H9 (cell line): ENCODE measurements at regions not wholly inside any gene's neighbourhood (a gene's known extent, or its start where the extent isn't known, plus 50 kb on each side); places are given as distances from the start of the nearest gene placed in this dataset.

ENCODE experiments used
- DNase-seq: peaks from one replicate; pipeline ENCODE4 v3.0.0-alpha.2; 2017
- H2AFZ ChIP-seq: one replicate; pipeline ENCODE4 v1.6.1; 2013; ENCODE audit warnings: mild to moderate bottlenecking, low read length, control low read depth, moderate library complexity
- H2AK5ac ChIP-seq: 2 replicates; pipeline ENCODE4 v1.6.1; 2013; ENCODE audit warnings: low read length, control low read depth, mixed read lengths; ENCODE audit not compliant: insufficient read length
- H2BK120ac ChIP-seq: one replicate; pipeline ENCODE4 v1.6.1; 2013; ENCODE audit warnings: low read depth, mild to moderate bottlenecking, low read length, control low read depth, inconsistent platforms; ENCODE audit not compliant: poor library complexity, severe bottlenecking
- H2BK12ac ChIP-seq: 2 replicates; pipeline ENCODE4 v1.6.1; 2013; ENCODE audit warnings: low read length, control low read depth, mixed read lengths, low read depth; ENCODE audit not compliant: insufficient read length
- H2BK15ac ChIP-seq: 2 replicates; pipeline ENCODE4 v1.6.1; 2013; ENCODE audit warnings: low read depth, low read length, control low read depth
- H2BK20ac ChIP-seq: one replicate; pipeline ENCODE4 v1.6.1; 2013; ENCODE audit warnings: low read depth, mild to moderate bottlenecking, low read length, control low read depth, inconsistent platforms; ENCODE audit not compliant: poor library complexity, severe bottlenecking
- H2BK5ac ChIP-seq: 2 replicates; pipeline ENCODE4 v1.6.1; 2013; ENCODE audit warnings: low read length, control low read depth, mixed read lengths; ENCODE audit not compliant: insufficient read length
- H3K14ac ChIP-seq: 2 replicates; pipeline ENCODE4 v1.6.1; 2013; ENCODE audit warnings: low read length, control low read depth; ENCODE audit not compliant: insufficient read depth
- H3K18ac ChIP-seq: 2 replicates; pipeline ENCODE4 v1.6.1; 2013; ENCODE audit warnings: low read depth, mild to moderate bottlenecking, mixed read lengths, low read length, control low read depth; ENCODE audit not compliant: insufficient read length
- H3K23ac ChIP-seq: 2 replicates; pipeline ENCODE4 v1.6.1; 2013; ENCODE audit warnings: low read length, control low read depth, mixed read lengths, low read depth; ENCODE audit not compliant: insufficient read length
- H3K23me2 ChIP-seq: 2 replicates; pipeline ENCODE4 v1.6.1; 2013; ENCODE audit warnings: low read depth, mild to moderate bottlenecking, mixed read lengths, low read length, control low read depth; ENCODE audit not compliant: insufficient read length, poor library complexity, severe bottlenecking
- H3K27ac ChIP-seq: 2 replicates; pipeline ENCODE4 v1.5.1; 2013; ENCODE audit warnings: low read length, control low read depth, mixed read lengths, low read depth; ENCODE audit not compliant: insufficient read length
- H3K27me3 ChIP-seq: 2 replicates; pipeline ENCODE4 v1.6.1; 2013; ENCODE audit warnings: low read length, control low read depth, inconsistent platforms; ENCODE audit not compliant: insufficient read depth
- H3K4ac ChIP-seq: 2 replicates; pipeline ENCODE4 v1.6.1; 2013; ENCODE audit warnings: low read depth, mild to moderate bottlenecking, control low read depth, inconsistent platforms, low read length, moderate library complexity
- H3K4me1 ChIP-seq: 2 replicates; pipeline ENCODE4 v1.6.1; 2013; ENCODE audit warnings: low read length, control low read depth, inconsistent platforms; ENCODE audit not compliant: insufficient read depth
- H3K4me2 ChIP-seq: 2 replicates; pipeline ENCODE4 v1.6.1; 2013; ENCODE audit warnings: low read length, control low read depth, mixed read lengths; ENCODE audit not compliant: insufficient read length, insufficient read depth
- H3K56ac ChIP-seq: 2 replicates; pipeline ENCODE4 v1.6.1; 2013; ENCODE audit warnings: low read depth, mild to moderate bottlenecking, mixed read lengths, low read length, control low read depth; ENCODE audit not compliant: insufficient read length
- H3K79me1 ChIP-seq: 2 replicates; pipeline ENCODE4 v1.6.1; 2013; ENCODE audit warnings: low read depth, mild to moderate bottlenecking, moderate library complexity, low read length, control low read depth, inconsistent platforms; ENCODE audit not compliant: insufficient read depth, poor library complexity, severe bottlenecking
- H3K79me2 ChIP-seq: 2 replicates; pipeline ENCODE4 v1.6.1; 2013; ENCODE audit warnings: low read length, control low read depth, inconsistent platforms; ENCODE audit not compliant: insufficient read depth
- H3K9ac ChIP-seq: 2 replicates; pipeline ENCODE4 v1.6.1; 2013; ENCODE audit warnings: low read length, control low read depth, mixed read lengths; ENCODE audit not compliant: insufficient read length; ENCODE audit errors: extremely low read depth
- H3K9me3 ChIP-seq: one replicate; pipeline ENCODE4 v1.6.1; 2013; ENCODE audit warnings: low read depth, low read length, inconsistent platforms; ENCODE audit not compliant: control insufficient read depth
- H3T11ph ChIP-seq: one replicate; pipeline ENCODE4 v1.6.1; 2013; ENCODE audit warnings: mild to moderate bottlenecking, low read length, control low read depth, inconsistent platforms
- H4K20me1 ChIP-seq: one replicate; pipeline ENCODE4 v1.6.1; 2013; ENCODE audit not compliant: control insufficient read depth, insufficient read length, insufficient read depth
- H4K5ac ChIP-seq: 2 replicates; pipeline ENCODE4 v1.6.1; 2013; ENCODE audit warnings: low read depth, mild to moderate bottlenecking, mixed read lengths, low read length, control low read depth; ENCODE audit not compliant: insufficient read length
- H4K8ac ChIP-seq: replicated peaks from 2 replicates; pipeline ENCODE4 v1.6.1; 2013; ENCODE audit warnings: low read length, control low read depth, mixed read lengths, low read depth; ENCODE audit not compliant: insufficient read length
- H4K91ac ChIP-seq: 2 replicates; pipeline ENCODE4 v1.6.1; 2013; ENCODE audit warnings: low read depth, mild to moderate bottlenecking, moderate library complexity, mixed read lengths, low read length, control low read depth; ENCODE audit not compliant: insufficient read length
- H3K27ac Mint-ChIP-seq, 3 experiments: 2 replicates in 2 of 3; 3 replicates in 1 of 3; pipeline ENCODE4 v1.8.0; 2020 to 2021; ENCODE audit warnings: mixed read lengths in 3 of 3, mild to moderate bottlenecking in 1 of 3, moderate library complexity in 1 of 3
- H3K27me3 Mint-ChIP-seq: 2 replicates; pipeline ENCODE4 v1.8.0; 2021; ENCODE audit warnings: low read depth, mild to moderate bottlenecking, moderate library complexity, mixed read lengths
- H3K36me3 Mint-ChIP-seq, 3 experiments: 2 replicates in 2 of 3; 3 replicates in 1 of 3; pipeline ENCODE4 v1.8.0; 2020 to 2021; ENCODE audit warnings: low read depth in 3 of 3, mixed read lengths in 3 of 3; ENCODE audit not compliant: insufficient read depth in 1 of 3
- H3K4me1 Mint-ChIP-seq, 2 experiments: 2 replicates each; pipeline ENCODE4 v1.8.0; 2020; ENCODE audit warnings: mixed read lengths in 2 of 2
- H3K4me3 Mint-ChIP-seq, 2 experiments: 2 replicates in 1 of 2; 3 replicates in 1 of 2; pipeline ENCODE4 v1.8.0; 2020 to 2021; ENCODE audit warnings: mild to moderate bottlenecking in 2 of 2, mixed read lengths in 2 of 2, moderate library complexity in 1 of 2
- H3K9me3 Mint-ChIP-seq, 2 experiments: 2 replicates in 1 of 2; 3 replicates in 1 of 2; pipeline ENCODE4 v1.8.0; 2020; ENCODE audit warnings: mild to moderate bottlenecking in 2 of 2, mixed read lengths in 2 of 2, moderate library complexity in 1 of 2
- CTCF ChIP-seq: fragments of 200-600 bp; sonication (generic); conservative IDR thresholded peaks from 3 replicates; pipeline ENCODE4 v1.8.0; 2021; ENCODE audit warnings: antibody characterized with exemption, mild to moderate bottlenecking
- WGBS: extraction: QIAGEN DNeasy Blood & Tissue Kit; methylation state at CpG from one replicate; pipeline ENCODE4 v1.1.7; 2013; ENCODE audit warnings: missing lambda C conversion rate, low lambda C conversion rate, mixed read lengths; ENCODE audit not compliant: insufficient read length; ENCODE audit errors: extremely low coverage; 5-methylcytosine and 5-hydroxymethylcytosine counted together

- Histone ChIP-seq H2BK20ac (no peak overlapping the region), H2BK120ac (no peak overlapping the region), H3K18ac (no peak overlapping the region), H3K4me1 (peaks cover 3% of the 10 kb centered on the region; the same call in 1 of the 2 replicates), H2BK5ac (no peak overlapping the region), H3K79me1 (no peaks in the 10 kb centered on the region), H2BK12ac (no peak overlapping the region), H3K23me2 (no peaks in the 10 kb centered on the region), H4K20me1 (no peaks in the 10 kb centered on the region), H3K27ac (no peak overlapping the region), H3K79me2 (no peaks in the 10 kb centered on the region), H4K8ac (no peak overlapping the region), H3K14ac (no peak overlapping the region), H3K4me2 (no peak overlapping the region), H2AK5ac (no peak overlapping the region), H4K91ac (no peak overlapping the region), H4K5ac (no peak overlapping the region), H3K4ac (no peak overlapping the region), H3T11ph (no peak overlapping the region), H3K56ac (no peak overlapping the region), H2BK15ac (no peak overlapping the region), H3K9me3 (no peaks in the 10 kb centered on the region), H3K9ac (no peak overlapping the region), H3K27me3 (no peaks in the 10 kb centered on the region), H3K23ac (no peak overlapping the region), H2AFZ (no peak overlapping the region)
- no peaks in the 10 kb centered on the region for H3K9me3 Mint-ChIP-seq
- no peak overlapping the region for H3K4me3 Mint-ChIP-seq
- no CpG with 5 or more reads among the region's 1 CpG for WGBS
- H3K36me3 Mint-ChIP-seq: no peaks in the 10 kb centered on the region
- H3K4me1 Mint-ChIP-seq: peaks cover 8 to 10% of the 10 kb centered on the region in 2 experiments
- H3K27me3 Mint-ChIP-seq: no peaks in the 10 kb centered on the region
- no peak overlapping the region for H3K27ac Mint-ChIP-seq
- DNase-seq: no peak
- TF ChIP-seq CTCF: no peak
These were observed 968.4 kb downstream of the SORCS3 start for GRCh38 chr10:105609451-105609850.
